ENCODE measurements at regions not wholly inside any gene's neighbourhood (a gene's known extent, or its start where the extent isn't known, plus 50 kb on each side); places are given as distances from the start of the nearest gene placed in this dataset.

DNA sequence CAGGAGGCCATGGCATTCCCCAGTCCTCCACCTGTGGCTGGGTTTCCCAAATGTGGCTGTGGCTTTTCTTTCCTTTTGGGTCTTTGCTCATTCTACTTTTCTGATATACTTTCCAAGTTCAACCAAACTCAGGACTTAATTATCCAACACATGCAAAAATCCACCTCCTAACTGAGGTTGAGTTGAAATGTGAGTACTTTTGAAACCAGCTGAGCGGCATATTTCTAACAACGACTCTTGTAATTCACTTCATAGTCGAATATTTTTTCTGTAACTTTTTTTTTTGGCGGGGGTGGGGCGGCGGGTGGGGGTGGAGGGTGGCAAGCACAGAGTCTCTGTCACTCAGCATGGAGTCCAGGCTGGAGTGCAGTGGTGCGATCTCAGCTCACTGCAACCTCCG, 165.2 kb upstream of the PITRM1 start:
- DNase-seq = no peak
- 95 to 97% methylated on average over 8 of the region's 8 CpGs for WGBS, 2 donors
- no peak overlapping the region for H3K27ac ChIP-seq
- no peaks in the 10 kb centered on the region for H3K27me3 ChIP-seq
- no peaks in the 10 kb centered on the region for H3K4me1 ChIP-seq
- intact Hi-C loops (cut with DNase I; ENCODE audit: low total_unique reads) = no loop called here
- no peak for TF ChIP-seq POLR2A (IDR thresholded peaks at IDR 0.05)
- TF ChIP-seq, protein P1, sequence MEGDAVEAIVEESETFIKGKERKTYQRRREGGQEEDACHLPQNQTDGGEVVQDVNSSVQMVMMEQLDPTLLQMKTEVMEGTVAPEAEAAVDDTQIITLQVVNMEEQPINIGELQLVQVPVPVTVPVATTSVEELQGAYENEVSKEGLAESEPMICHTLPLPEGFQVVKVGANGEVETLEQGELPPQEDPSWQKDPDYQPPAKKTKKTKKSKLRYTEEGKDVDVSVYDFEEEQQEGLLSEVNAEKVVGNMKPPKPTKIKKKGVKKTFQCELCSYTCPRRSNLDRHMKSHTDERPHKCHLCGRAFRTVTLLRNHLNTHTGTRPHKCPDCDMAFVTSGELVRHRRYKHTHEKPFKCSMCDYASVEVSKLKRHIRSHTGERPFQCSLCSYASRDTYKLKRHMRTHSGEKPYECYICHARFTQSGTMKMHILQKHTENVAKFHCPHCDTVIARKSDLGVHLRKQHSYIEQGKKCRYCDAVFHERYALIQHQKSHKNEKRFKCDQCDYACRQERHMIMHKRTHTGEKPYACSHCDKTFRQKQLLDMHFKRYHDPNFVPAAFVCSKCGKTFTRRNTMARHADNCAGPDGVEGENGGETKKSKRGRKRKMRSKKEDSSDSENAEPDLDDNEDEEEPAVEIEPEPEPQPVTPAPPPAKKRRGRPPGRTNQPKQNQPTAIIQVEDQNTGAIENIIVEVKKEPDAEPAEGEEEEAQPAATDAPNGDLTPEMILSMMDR (IDR thresholded peaks at IDR 0.05) = no peak
- no peak overlapping the region for H3K4me3 ChIP-seq
- no peaks in the 10 kb centered on the region for H3K36me3 ChIP-seq (ENCODE audit: low read depth, missing control alignments)
- H3K9me3 ChIP-seq = no peaks in the 10 kb centered on the region

DNA sequence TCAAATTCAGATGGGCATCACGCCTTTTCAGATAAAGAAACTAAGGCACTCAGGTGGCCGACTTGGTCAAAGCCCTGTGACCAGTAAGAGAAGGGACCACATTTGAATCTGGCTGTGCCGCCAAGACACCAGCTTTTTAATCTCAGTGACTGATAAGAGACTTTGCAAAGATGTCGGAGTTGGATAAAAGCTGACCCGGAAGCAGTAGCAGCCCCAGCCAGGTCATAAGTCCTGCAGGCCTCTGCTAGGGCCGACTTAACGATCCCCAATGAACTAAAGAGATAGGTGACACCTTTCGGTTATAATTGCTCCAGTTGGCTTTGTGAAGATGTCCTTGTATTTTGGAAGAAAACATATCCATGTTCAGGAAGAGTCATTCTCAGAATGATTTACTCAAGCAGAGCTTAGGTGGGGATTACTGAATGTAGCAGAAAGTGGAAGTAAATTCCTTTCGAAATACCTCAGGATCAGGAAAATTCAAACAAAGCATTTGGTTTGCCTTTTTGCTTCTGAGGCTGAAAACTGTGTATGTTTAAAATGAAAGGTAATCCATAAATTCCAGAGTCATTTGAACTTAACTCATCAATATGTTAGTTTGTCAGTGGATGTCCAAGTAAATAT, 164.2 kb upstream of the PITRM1 start:
- H3K4me3 ChIP-seq = no peak overlapping the region
- no peaks in the 10 kb centered on the region for H3K4me1 ChIP-seq
- no peaks in the 10 kb centered on the region for H3K9me3 ChIP-seq
- H3K36me3 ChIP-seq (ENCODE audit: low read depth, missing control alignments) = no peaks in the 10 kb centered on the region
- H3K27me3 ChIP-seq = no peaks in the 10 kb centered on the region
- no peak overlapping the region for H3K27ac ChIP-seq
- intact Hi-C loops (cut with DNase I; ENCODE audit: low total_unique reads) = no loop called here
- TF ChIP-seq, protein P1 (IDR thresholded peaks at IDR 0.05) = no peak
- TF ChIP-seq POLR2A (IDR thresholded peaks at IDR 0.05) = no peak
- no peak for DNase-seq
- 78 to 79% methylated on average over 9 of the region's 9 CpGs for WGBS, 2 donors

DNA sequence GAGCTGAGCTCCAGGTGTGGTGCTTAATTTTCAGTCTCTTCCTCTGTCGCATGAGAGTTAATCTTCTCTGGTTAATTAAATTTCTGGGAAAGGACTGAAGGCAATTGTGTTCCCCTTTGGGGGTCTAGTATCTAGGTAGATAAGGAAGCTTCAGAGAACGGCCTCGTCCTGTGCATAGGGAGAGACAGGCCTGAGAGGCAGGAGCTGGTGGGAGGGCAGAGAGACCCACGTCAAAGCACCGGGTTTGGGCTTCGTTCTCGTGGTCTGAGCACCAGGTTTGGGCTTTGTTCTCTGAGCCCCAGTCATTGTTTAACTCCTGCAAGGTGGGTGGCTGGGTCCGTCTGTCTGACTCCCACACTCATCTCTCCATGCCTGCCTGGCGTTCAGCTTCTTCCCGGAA, 160.8 kb upstream of the PITRM1 start:
- intact Hi-C loops (cut with DNase I; ENCODE audit: low total_unique reads) = no loop called here
- H3K9me3 ChIP-seq = no peaks in the 10 kb centered on the region
- no peak for DNase-seq
- H3K27me3 ChIP-seq = no peaks in the 10 kb centered on the region
- no peaks in the 10 kb centered on the region for H3K4me1 ChIP-seq
- H3K4me3 ChIP-seq = no peak overlapping the region
- H3K27ac ChIP-seq = no peak overlapping the region
- TF ChIP-seq, protein P1 (IDR thresholded peaks at IDR 0.05) = no peak
- TF ChIP-seq POLR2A (IDR thresholded peaks at IDR 0.05) = no peak
- H3K36me3 ChIP-seq (ENCODE audit: low read depth, missing control alignments) = no peaks in the 10 kb centered on the region
- WGBS, 2 donors = 88 to 89% methylated on average over 10 of the region's 10 CpGs

DNA sequence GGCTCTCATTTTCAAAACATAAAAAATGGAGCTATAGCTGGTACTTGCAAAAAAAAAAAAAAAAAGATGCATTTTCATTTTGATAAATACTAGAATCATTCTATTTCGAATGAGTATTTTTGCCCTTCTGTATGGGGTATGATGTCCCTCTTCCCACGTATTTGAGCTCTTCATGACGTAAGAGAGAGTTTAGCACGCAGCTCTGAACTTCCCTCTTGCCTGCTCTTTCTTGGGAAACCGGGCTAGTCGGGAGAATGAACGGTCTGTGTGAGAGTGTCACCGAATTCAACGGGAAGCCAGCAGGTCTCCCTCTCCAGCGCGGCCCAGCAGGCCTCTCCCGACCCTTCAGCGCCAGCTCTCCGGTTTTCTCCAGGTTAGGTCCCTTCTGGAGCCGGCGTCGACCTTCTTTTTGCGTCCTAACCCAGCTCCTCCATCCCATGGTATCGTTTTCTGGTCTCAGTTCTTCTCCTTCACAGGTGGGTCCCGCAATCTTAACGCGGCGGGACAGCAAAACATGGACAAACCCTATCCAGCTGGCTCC, 159.2 kb upstream of the PITRM1 start:
- no peaks in the 10 kb centered on the region for H3K36me3 ChIP-seq (ENCODE audit: low read depth, missing control alignments)
- 75 to 76% methylated on average over 23 of the region's 23 CpGs for WGBS, 2 donors
- peak overlapping the region; percentile 10 to 26 for H3K4me3 ChIP-seq
- H3K9me3 ChIP-seq = no peaks in the 10 kb centered on the region
- no peaks in the 10 kb centered on the region for H3K27me3 ChIP-seq
- no peak for DNase-seq
- no peak for TF ChIP-seq POLR2A (IDR thresholded peaks at IDR 0.05)
- TF ChIP-seq, protein P1 (IDR thresholded peaks at IDR 0.05) = no peak
- no peak overlapping the region for H3K27ac ChIP-seq
- H3K4me1 ChIP-seq = no peaks in the 10 kb centered on the region
- intact Hi-C loops (cut with DNase I; ENCODE audit: low total_unique reads) = no loop called here

DNA sequence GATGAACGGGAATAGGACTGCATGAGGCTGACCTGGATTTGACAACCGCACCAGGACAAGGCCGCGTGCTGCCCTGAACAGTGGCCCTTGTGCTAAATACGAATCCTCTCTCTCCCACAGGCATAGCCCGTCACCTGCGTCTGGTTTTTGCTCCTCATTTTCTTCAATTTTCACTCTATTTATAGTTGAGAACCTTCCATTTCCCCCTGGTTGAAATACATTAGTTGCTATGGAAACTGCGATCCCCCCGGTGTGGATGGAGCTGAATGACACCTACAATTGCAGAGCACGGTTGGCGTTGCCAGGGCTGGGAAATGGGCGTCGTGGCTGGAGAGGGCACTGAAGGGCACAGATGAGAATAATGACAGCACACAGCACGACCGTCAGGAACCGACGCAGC, 158.6 kb upstream of the PITRM1 start:
- no peak for DNase-seq
- TF ChIP-seq POLR2A (IDR thresholded peaks at IDR 0.05) = no peak
- TF ChIP-seq, protein P1 (IDR thresholded peaks at IDR 0.05) = no peak
- Histone ChIP-seq H3K36me3 (ENCODE audit: low read depth, missing control alignments) (no peaks in the 10 kb centered on the region), H3K27ac (no peak overlapping the region), H3K9me3 (no peaks in the 10 kb centered on the region), H3K4me3 (no peak overlapping the region), H3K4me1 (no peaks in the 10 kb centered on the region), H3K27me3 (no peaks in the 10 kb centered on the region)
- intact Hi-C loops (cut with DNase I; ENCODE audit: low total_unique reads) = no loop called here
- WGBS, 2 donors = 77 to 84% methylated on average over 17 of the region's 17 CpGs
